Neuronal stem cell (in vitro differentiated cells): ENCODE measurements at regions not wholly inside any gene's neighbourhood (a gene's known extent, or its start where the extent isn't known, plus 50 kb on each side); places are given as distances from the start of the nearest gene placed in this dataset.

Source experiments
- DNase-seq: peaks from one replicate; pipeline ENCODE4 v3.0.0-alpha.2; 2013; ENCODE audit warnings: low spot score
- H2AFZ ChIP-seq: one replicate; pipeline ENCODE4 v1.6.1; 2013; ENCODE audit warnings: mild to moderate bottlenecking, low read length, inconsistent platforms
- H2AK5ac ChIP-seq: 2 replicates; pipeline ENCODE4 v1.6.1; 2013; ENCODE audit warnings: low read depth, mild to moderate bottlenecking, inconsistent platforms, low read length, moderate library complexity, mixed read lengths
- H2BK120ac ChIP-seq: 2 replicates; pipeline ENCODE4 v1.6.1; 2013; ENCODE audit warnings: low read depth, mild to moderate bottlenecking, inconsistent platforms, low read length, moderate library complexity, mixed read lengths
- H2BK12ac ChIP-seq: one replicate; pipeline ENCODE4 v1.6.1; 2013; ENCODE audit warnings: low read length, inconsistent platforms
- H2BK15ac ChIP-seq: 2 replicates; pipeline ENCODE4 v1.6.1; 2013; ENCODE audit warnings: mild to moderate bottlenecking, low read length, inconsistent platforms, mixed read lengths
- H2BK5ac ChIP-seq: one replicate; pipeline ENCODE4 v1.6.1; 2013; ENCODE audit warnings: inconsistent platforms, mild to moderate bottlenecking, low read length, moderate library complexity
- H3K14ac ChIP-seq: one replicate; pipeline ENCODE4 v1.6.1; 2013; ENCODE audit warnings: low read length, inconsistent platforms
- H3K18ac ChIP-seq: 2 replicates; pipeline ENCODE4 v1.6.1; 2013; ENCODE audit warnings: low read length, inconsistent platforms
- H3K23ac ChIP-seq: 2 replicates; pipeline ENCODE4 v1.6.1; 2013; ENCODE audit warnings: low read depth, mild to moderate bottlenecking, mixed read lengths, low read length, inconsistent platforms; ENCODE audit not compliant: poor library complexity
- H3K27ac ChIP-seq: replicated peaks from 3 replicates; pipeline ENCODE4 v1.5.1; 2013; ENCODE audit warnings: low read length, inconsistent platforms
- H3K27me3 ChIP-seq, 3 experiments: 2 replicates each; pipeline ENCODE4 v1.6.1; 2013; ENCODE audit warnings: low read length in 3 of 3, mild to moderate bottlenecking in 2 of 3, inconsistent platforms in 1 of 3, low read depth in 1 of 3, mixed read lengths in 1 of 3, moderate library complexity in 1 of 3; ENCODE audit not compliant: control insufficient read depth in 3 of 3, insufficient read depth in 3 of 3
- H3K36me3 ChIP-seq, 2 donors: replicated peaks in 1 of 2; 2 replicates each; pipeline ENCODE4 v1.6.1; 2013; ENCODE audit warnings: low read length in 2 of 2; ENCODE audit not compliant: control insufficient read depth in 2 of 2, insufficient read depth in 2 of 2
- H3K4ac ChIP-seq: 2 replicates; pipeline ENCODE4 v1.6.1; 2013; ENCODE audit warnings: inconsistent platforms, mild to moderate bottlenecking, low read length, moderate library complexity
- H3K4me1 ChIP-seq, 2 donors: 1 replicate in 1 of 2; 2 replicates in 1 of 2; pipeline ENCODE4 v1.6.1; 2013; ENCODE audit warnings: low read length in 2 of 2, low read depth in 1 of 2; ENCODE audit not compliant: control insufficient read depth in 2 of 2, insufficient read depth in 1 of 2
- H3K4me2 ChIP-seq: one replicate; pipeline ENCODE4 v1.6.1; 2013; ENCODE audit warnings: mild to moderate bottlenecking, low read length, inconsistent platforms; ENCODE audit not compliant: insufficient read depth, poor library complexity, severe bottlenecking
- H3K4me3 ChIP-seq, 2 donors: 2 replicates each; pipeline ENCODE4 v1.5.1; 2013; ENCODE audit warnings: low read length in 2 of 2, mild to moderate bottlenecking in 2 of 2, inconsistent platforms in 1 of 2, moderate library complexity in 1 of 2
- H3K79me1 ChIP-seq: one replicate; pipeline ENCODE4 v1.6.1; 2013; ENCODE audit warnings: low read depth, mild to moderate bottlenecking, inconsistent platforms, low read length, moderate library complexity
- H3K9ac ChIP-seq: one replicate; pipeline ENCODE4 v1.6.1; 2013; ENCODE audit warnings: mild to moderate bottlenecking, low read depth, low read length, inconsistent platforms; ENCODE audit not compliant: poor library complexity
- H3K9me3 ChIP-seq, 2 donors: replicated peaks in 1 of 2; 2 replicates each; pipeline versions ENCODE3 to v1.6.1; 2013; ENCODE audit warnings: low read length in 2 of 2, mild to moderate bottlenecking in 2 of 2, inconsistent platforms in 1 of 2, low read depth in 1 of 2, mixed read lengths in 1 of 2, moderate library complexity in 1 of 2; ENCODE audit not compliant: control insufficient read depth in 2 of 2, insufficient read depth in 1 of 2
- H4K8ac ChIP-seq: one replicate; pipeline ENCODE4 v1.6.1; 2013; ENCODE audit warnings: low read depth, mild to moderate bottlenecking, inconsistent platforms, low read length, moderate library complexity
- H4K91ac ChIP-seq: one replicate; pipeline ENCODE4 v1.6.1; 2013; ENCODE audit warnings: low read length, low read depth, mild to moderate bottlenecking, inconsistent platforms; ENCODE audit not compliant: poor library complexity
- WGBS, 2 donors: extraction: QIAGEN DNeasy Blood & Tissue Kit; methylation state at CpG; one replicate each; pipeline ENCODE4 v1.1.7; 2013; ENCODE audit warnings: missing lambda C conversion rate in 2 of 2, mixed read lengths in 1 of 2; ENCODE audit not compliant: insufficient read length in 2 of 2, insufficient replicate concordance in 1 of 2; ENCODE audit errors: extremely low coverage in 2 of 2; 5-methylcytosine and 5-hydroxymethylcytosine counted together

DNA sequence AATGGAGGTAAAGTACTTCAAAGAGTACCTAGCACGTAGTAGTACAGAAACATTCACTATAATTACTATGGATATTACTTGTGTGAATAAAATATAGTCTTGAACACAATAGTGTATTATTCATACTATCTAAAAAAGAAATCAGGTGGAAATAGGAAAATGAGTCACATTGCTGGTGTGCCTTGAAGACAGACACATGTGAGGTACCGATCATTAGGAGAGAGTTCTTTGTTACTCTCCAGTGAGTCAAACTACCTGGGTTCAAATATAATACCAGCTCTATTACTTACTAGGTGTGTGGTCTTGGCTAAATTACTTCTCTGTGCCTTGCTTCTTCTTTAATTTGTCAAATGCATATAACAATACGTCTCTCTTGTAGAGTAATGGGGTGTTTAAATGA, 50.8 kb upstream of the BEND6 start:
- Histone ChIP-seq H3K4me3 (no peak overlapping the region), H3K4me2 (no peak overlapping the region), H2AK5ac (no peak overlapping the region), H2BK5ac (no peak overlapping the region), H3K27me3 (no peaks in the 10 kb centered on the region), H3K36me3 (no peaks in the 10 kb centered on the region), H3K9me3 (no peaks in the 10 kb centered on the region), H3K18ac (no peak overlapping the region), H3K4me1 (peaks cover 0 to 2% of the 10 kb centered on the region in 2 donors), H3K23ac (no peak overlapping the region), H4K91ac (no peak overlapping the region), H3K4ac (no peak overlapping the region), H4K8ac (no peak overlapping the region), H2BK12ac (no peak overlapping the region), H3K14ac (no peak overlapping the region), H3K79me1 (no peaks in the 10 kb centered on the region), H2BK15ac (no peak overlapping the region), H3K27ac (no peak overlapping the region), H3K9ac (no peak overlapping the region), H2BK120ac (no peak overlapping the region), H2AFZ (no peak overlapping the region)
- no peak for DNase-seq
- WGBS, 2 donors = no CpG with 5 or more reads among the region's 3 CpGs

GRCh38 chr6:56902641-56903464, 52.1 kb upstream of the BEND6 start:
- no peaks in the 10 kb centered on the region for H3K9me3 ChIP-seq
- no peak overlapping the region for H3K14ac ChIP-seq
- H2AK5ac ChIP-seq = no peak overlapping the region
- no peak overlapping the region for H4K8ac ChIP-seq
- no peak overlapping the region for H2BK12ac ChIP-seq
- no peak overlapping the region for H3K18ac ChIP-seq
- H3K36me3 ChIP-seq = no peaks in the 10 kb centered on the region
- no peak overlapping the region for H4K91ac ChIP-seq
- peak; percentile 14 for DNase-seq
- H3K23ac ChIP-seq = no peak overlapping the region
- no peak overlapping the region for H3K4ac ChIP-seq
- H3K27ac ChIP-seq = no peak overlapping the region
- no peak overlapping the region for H3K4me2 ChIP-seq
- WGBS, 2 donors = no CpG with 5 or more reads among the region's 6 CpGs
- H3K79me1 ChIP-seq = no peaks in the 10 kb centered on the region
- no peak overlapping the region for H2BK5ac ChIP-seq
- no peaks in the 10 kb centered on the region for H3K27me3 ChIP-seq
- H3K4me3 ChIP-seq = no peak overlapping the region
- no peak overlapping the region for H2BK120ac ChIP-seq
- H2AFZ ChIP-seq = peak overlapping the region; percentile 72
- peaks cover 0 to 2% of the 10 kb centered on the region in 2 donors for H3K4me1 ChIP-seq
- H2BK15ac ChIP-seq = no peak overlapping the region
- H3K9ac ChIP-seq = no peak overlapping the region

DNA sequence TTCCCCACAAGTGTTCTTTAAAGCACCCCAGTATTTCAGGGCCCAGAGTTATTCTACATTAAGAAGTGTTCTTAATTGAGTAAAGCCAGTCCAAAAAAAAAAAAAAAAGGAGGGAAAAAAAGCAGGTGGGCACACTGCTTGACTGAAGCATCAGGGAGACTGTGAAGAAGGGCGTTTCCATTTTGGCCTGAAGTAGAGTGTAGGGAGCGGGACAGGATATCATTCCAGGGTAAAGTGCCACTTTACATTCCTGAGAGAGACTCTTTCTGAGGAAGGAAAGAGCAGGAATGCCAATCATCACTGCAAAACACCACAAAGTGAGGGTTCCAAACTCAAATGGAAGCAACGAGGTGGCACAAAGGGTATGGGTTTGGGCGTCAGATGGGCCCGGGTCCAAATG, 54.1 kb upstream of the BEND6 start:
- no peak overlapping the region for H3K4me3 ChIP-seq
- no peak overlapping the region for H2BK120ac ChIP-seq
- no peak for DNase-seq
- no peak overlapping the region for H3K4ac ChIP-seq
- H3K23ac ChIP-seq = no peak overlapping the region
- H2AK5ac ChIP-seq = no peak overlapping the region
- H3K4me2 ChIP-seq = no peak overlapping the region
- peaks cover 0 to 2% of the 10 kb centered on the region in 2 donors for H3K4me1 ChIP-seq
- no peak overlapping the region for H3K27ac ChIP-seq
- no peak overlapping the region for H3K18ac ChIP-seq
- no peak overlapping the region for H4K8ac ChIP-seq
- H3K79me1 ChIP-seq = no peaks in the 10 kb centered on the region
- no peaks in the 10 kb centered on the region for H3K9me3 ChIP-seq
- no peak overlapping the region for H2BK15ac ChIP-seq
- H3K14ac ChIP-seq = no peak overlapping the region
- WGBS, 2 donors = no CpG with 5 or more reads among the region's 5 CpGs
- H2BK5ac ChIP-seq = no peak overlapping the region
- H3K36me3 ChIP-seq = no peaks in the 10 kb centered on the region
- no peak overlapping the region for H4K91ac ChIP-seq
- H2AFZ ChIP-seq = no peak overlapping the region
- H2BK12ac ChIP-seq = no peak overlapping the region
- no peaks in the 10 kb centered on the region for H3K27me3 ChIP-seq
- no peak overlapping the region for H3K9ac ChIP-seq

GRCh38 chr6:56899753-56900152, 55.2 kb upstream of the BEND6 start:
- Histone ChIP-seq H2BK12ac (no peak overlapping the region), H3K79me1 (no peaks in the 10 kb centered on the region), H3K9me3 (no peaks in the 10 kb centered on the region), H3K27me3 (no peaks in the 10 kb centered on the region), H3K9ac (no peak overlapping the region), H3K4me1 (peaks cover 0 to 2% of the 10 kb centered on the region in 2 donors), H3K14ac (no peak overlapping the region), H4K8ac (no peak overlapping the region), H3K4ac (no peak overlapping the region), H3K36me3 (no peaks in the 10 kb centered on the region), H3K27ac (no peak overlapping the region), H3K18ac (no peak overlapping the region), H2BK120ac (no peak overlapping the region), H3K4me2 (no peak overlapping the region), H2AK5ac (no peak overlapping the region), H2AFZ (no peak overlapping the region), H3K4me3 (peak overlapping the region in 1 of 2 donors; percentile 35), H3K23ac (no peak overlapping the region), H4K91ac (no peak overlapping the region), H2BK15ac (no peak overlapping the region), H2BK5ac (no peak overlapping the region)
- no CpG with 5 or more reads among the region's 2 CpGs for WGBS, 2 donors
- DNase-seq = no peak
